WTC11 (cell line): ENCODE measurements at regions not wholly inside any gene's neighbourhood (a gene's known extent, or its start where the extent isn't known, plus 50 kb on each side); places are given as distances from the start of the nearest gene placed in this dataset.

Source experiments
- MYBL2 ChIP-seq: sonication (generic); formaldehyde crosslinking; IDR thresholded peaks from 2 replicates; pipeline ENCODE4 v1.8.1; 2023; ENCODE audit warnings: mild to moderate bottlenecking, moderate library complexity, missing genetic modification reagents
- NR3C1 ChIP-seq: sonication (generic); formaldehyde crosslinking; conservative IDR thresholded peaks from 2 replicates; pipeline ENCODE4 v1.8.1; 2023; ENCODE audit warnings: low read depth, mild to moderate bottlenecking, missing genetic modification reagents
- SMAD3 ChIP-seq: sonication (generic); formaldehyde crosslinking; IDR thresholded peaks from 2 replicates; pipeline ENCODE4 v1.8.0; 2022; ENCODE audit warnings: missing genetic modification reagents, mild to moderate bottlenecking, borderline replicate concordance
- SP1 ChIP-seq: sonication (generic); formaldehyde crosslinking; conservative IDR thresholded peaks from 2 replicates; pipeline ENCODE4 v1.8.1; 2022; ENCODE audit warnings: missing genetic modification reagents
- TF ChIP-seq, protein P1 (sequence below): fragments of 200-600 bp; IDR thresholded peaks from 2 replicates; pipeline ENCODE4 v1.8.0; 2022; ENCODE audit warnings: antibody characterized with exemption

DNA sequence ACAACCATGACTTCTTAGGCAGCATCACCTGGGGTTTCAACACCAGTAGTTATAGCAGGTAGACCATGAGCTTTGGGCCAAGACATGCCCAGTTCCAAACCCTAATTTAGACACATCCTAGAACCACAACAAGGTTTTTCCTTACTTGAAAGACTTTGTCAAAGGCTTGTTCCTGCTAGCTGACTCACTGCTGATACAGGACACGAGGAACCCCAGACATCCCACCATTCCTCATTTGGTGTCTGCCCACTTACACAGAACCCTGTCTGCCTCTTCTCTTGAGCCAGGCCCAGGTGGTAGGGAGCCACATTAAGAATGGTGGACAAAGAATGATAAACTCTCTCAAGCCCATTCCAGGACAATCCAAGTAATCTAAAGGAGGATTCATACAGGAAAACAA, 109.0 kb downstream of the CCDC71L start:
- no peak for TF ChIP-seq SP1 (CRISPR knock-in tag)
- TF ChIP-seq NR3C1 (CRISPR knock-in tag) = no peak
- TF ChIP-seq, protein P1, sequence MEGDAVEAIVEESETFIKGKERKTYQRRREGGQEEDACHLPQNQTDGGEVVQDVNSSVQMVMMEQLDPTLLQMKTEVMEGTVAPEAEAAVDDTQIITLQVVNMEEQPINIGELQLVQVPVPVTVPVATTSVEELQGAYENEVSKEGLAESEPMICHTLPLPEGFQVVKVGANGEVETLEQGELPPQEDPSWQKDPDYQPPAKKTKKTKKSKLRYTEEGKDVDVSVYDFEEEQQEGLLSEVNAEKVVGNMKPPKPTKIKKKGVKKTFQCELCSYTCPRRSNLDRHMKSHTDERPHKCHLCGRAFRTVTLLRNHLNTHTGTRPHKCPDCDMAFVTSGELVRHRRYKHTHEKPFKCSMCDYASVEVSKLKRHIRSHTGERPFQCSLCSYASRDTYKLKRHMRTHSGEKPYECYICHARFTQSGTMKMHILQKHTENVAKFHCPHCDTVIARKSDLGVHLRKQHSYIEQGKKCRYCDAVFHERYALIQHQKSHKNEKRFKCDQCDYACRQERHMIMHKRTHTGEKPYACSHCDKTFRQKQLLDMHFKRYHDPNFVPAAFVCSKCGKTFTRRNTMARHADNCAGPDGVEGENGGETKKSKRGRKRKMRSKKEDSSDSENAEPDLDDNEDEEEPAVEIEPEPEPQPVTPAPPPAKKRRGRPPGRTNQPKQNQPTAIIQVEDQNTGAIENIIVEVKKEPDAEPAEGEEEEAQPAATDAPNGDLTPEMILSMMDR = no peak
- TF ChIP-seq SMAD3 (CRISPR knock-in tag) = no peak
- TF ChIP-seq MYBL2 (CRISPR knock-in tag) = no peak
